BLaER1 treated with 17β-estradiol and CSF1 and Interleukin-3, amounts not matched to agents 10 nM and 100 nM (cell line): ENCODE measurements at regions not wholly inside any gene's neighbourhood (a gene's known extent, or its start where the extent isn't known, plus 50 kb on each side); places are given as distances from the start of the nearest gene placed in this dataset.
A peak's percentile ranks its signal among the peaks of the same experiment; 100 is the strongest.
"Not testable (repeated sequence)": the region's sequence is repeated elsewhere in the genome, so short reads cannot be mapped to it uniquely, and the experiment has no call there.

Source experiments
- H3K27ac ChIP-seq, 11 experiments: shearing (Covaris generic); formaldehyde crosslinking; 2 replicates each; pipeline ENCODE4 v1.8.1; 2022
- H3K27me3 ChIP-seq, 11 experiments: shearing (Covaris generic); formaldehyde crosslinking; 2 replicates each; pipeline ENCODE4 v1.8.1; 2022
- H3K36me3 ChIP-seq, 11 experiments: shearing (Covaris generic); formaldehyde crosslinking; 2 replicates each; pipeline ENCODE4 v1.8.1; 2022
- H3K4me1 ChIP-seq, 10 experiments: shearing (Covaris generic); formaldehyde crosslinking; 2 replicates each; pipeline ENCODE4 v1.8.1; 2022
- H3K4me2 ChIP-seq, 11 experiments: shearing (Covaris generic); formaldehyde crosslinking; 2 replicates each; pipeline ENCODE4 v1.8.1; 2022
- H3K4me3 ChIP-seq, 10 experiments: shearing (Covaris generic); formaldehyde crosslinking; 2 replicates each; pipeline ENCODE4 v1.8.1; 2022
- H3K9ac ChIP-seq, 11 experiments: shearing (Covaris generic); formaldehyde crosslinking; 2 replicates each; pipeline ENCODE4 v1.8.1; 2022
- H3K9me3 ChIP-seq, 11 experiments: shearing (Covaris generic); formaldehyde crosslinking; replicated peaks in 1 of 11; 2 replicates each; pipeline ENCODE4 v1.8.1; 2022
- H4K20me1 ChIP-seq, 11 experiments: shearing (Covaris generic); formaldehyde crosslinking; 2 replicates each; pipeline ENCODE4 v1.8.1; 2022
- Cebpa-rat ChIP-seq, 11 experiments: shearing (Covaris generic); IDR thresholded peaks; 2 replicates each; pipeline ENCODE4 v1.8.1; 2022

DNA sequence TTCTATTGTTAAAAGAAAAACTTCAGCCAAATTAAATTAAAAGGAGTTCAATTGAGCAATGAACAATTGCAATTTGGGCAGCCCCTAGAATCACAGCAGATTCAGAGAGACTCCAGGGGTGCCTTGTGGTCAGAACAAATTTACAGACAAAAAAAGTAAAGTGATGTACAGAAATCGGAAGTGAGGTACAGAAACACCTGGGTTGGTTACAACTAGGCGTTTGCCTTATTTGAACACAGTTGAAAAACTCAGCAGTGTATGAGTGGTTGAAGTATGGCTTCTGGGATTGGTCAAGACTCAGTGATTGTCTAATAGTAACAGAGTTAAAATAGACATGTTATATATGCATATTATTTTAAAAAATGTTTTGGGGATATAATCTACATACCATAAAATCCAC, 98.5 kb upstream of the ZSWIM2 start:
- no peak overlapping the region for H3K4me3 ChIP-seq
- H3K4me1 ChIP-seq, result peaks cover 0 to 27% (median 0%) of the 10 kb centered on the region in 10 experiments; a peak in 4 of 20 replicates
- no peaks in the 10 kb centered on the region for H4K20me1 ChIP-seq
- TF ChIP-seq Cebpa-rat (IDR thresholded peaks at IDR 0.05), result no peak
- no peaks in the 10 kb centered on the region for H3K27me3 ChIP-seq
- no peaks in the 10 kb centered on the region for H3K9me3 ChIP-seq
- no peak overlapping the region for H3K27ac ChIP-seq
- no peak overlapping the region for H3K9ac ChIP-seq
- H3K4me2 ChIP-seq, result no peak overlapping the region
- H3K36me3 ChIP-seq, result no peaks in the 10 kb centered on the region

- Histone ChIP-seq H3K36me3 (no peaks in the 10 kb centered on the region), H3K9me3 (no peaks in the 10 kb centered on the region), H3K9ac (no peak overlapping the region), H4K20me1 (no peaks in the 10 kb centered on the region), H3K27me3 (no peaks in the 10 kb centered on the region), H3K27ac (no peak overlapping the region), H3K4me2 (no peak overlapping the region), H3K4me1 (peaks cover 0 to 27% (median 0%) of the 10 kb centered on the region in 10 experiments; a peak in 4 of 20 replicates), H3K4me3 (no peak overlapping the region)
- TF ChIP-seq Cebpa-rat (IDR thresholded peaks at IDR 0.05), result no peak
Observed at GRCh38 chr2:186946896-186947467, 98.0 kb upstream of the ZSWIM2 start.

DNA sequence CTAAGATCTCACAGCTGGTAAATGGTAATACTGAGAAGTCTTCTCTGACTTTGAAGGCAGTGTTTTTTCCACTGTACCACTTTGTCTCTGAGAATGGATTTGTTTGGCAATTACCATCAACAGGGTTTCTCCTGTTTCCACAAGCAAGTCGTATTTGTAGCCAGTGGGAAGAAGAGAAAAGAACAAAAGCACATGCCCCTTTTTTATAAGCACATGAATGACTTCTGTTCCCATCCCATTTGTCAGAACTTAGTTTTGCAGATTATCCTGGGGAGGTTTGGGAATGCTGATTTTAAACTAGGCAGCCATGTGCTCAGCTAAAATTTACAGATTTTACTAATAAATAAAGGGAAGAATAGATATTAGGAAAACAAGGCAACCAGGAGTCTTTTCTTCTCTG, 92.9 kb upstream of the ZSWIM2 start:
- Histone ChIP-seq H3K4me2 (no peak overlapping the region), H3K9ac (no peak overlapping the region), H4K20me1 (no peaks in the 10 kb centered on the region), H3K4me1 (no peaks in the 10 kb centered on the region), H3K9me3 (no peaks in the 10 kb centered on the region), H3K27ac (no peak overlapping the region), H3K4me3 (no peak overlapping the region), H3K36me3 (no peaks in the 10 kb centered on the region), H3K27me3 (no peaks in the 10 kb centered on the region)
- no peak for TF ChIP-seq Cebpa-rat (IDR thresholded peaks at IDR 0.05)

- Histone ChIP-seq H3K36me3 (no peaks in the 10 kb centered on the region), H3K4me1 (no peaks in the 10 kb centered on the region), H3K4me2 (no peak overlapping the region), H3K27me3 (no peaks in the 10 kb centered on the region), H4K20me1 (no peaks in the 10 kb centered on the region), H3K9me3 (no peaks in the 10 kb centered on the region), H3K27ac (no peak overlapping the region), H3K9ac (no peak overlapping the region), H3K4me3 (no peak overlapping the region)
- TF ChIP-seq Cebpa-rat (IDR thresholded peaks at IDR 0.05), result no peak
Observed at GRCh38 chr2:186940463-186940862, 91.5 kb upstream of the ZSWIM2 start.

GRCh38 chr2:186934420-186934819, 85.5 kb upstream of the ZSWIM2 start:
- Histone ChIP-seq H3K4me2 (no peak overlapping the region), H3K4me1 (no peaks in the 10 kb centered on the region), H3K27me3 (no peaks in the 10 kb centered on the region), H3K9me3 (no peaks in the 10 kb centered on the region), H3K36me3 (no peaks in the 10 kb centered on the region), H3K9ac (no peak overlapping the region), H3K4me3 (no peak overlapping the region), H3K27ac (no peak overlapping the region), H4K20me1 (no peaks in the 10 kb centered on the region)
- TF ChIP-seq Cebpa-rat (IDR thresholded peaks at IDR 0.05), result no peak

DNA sequence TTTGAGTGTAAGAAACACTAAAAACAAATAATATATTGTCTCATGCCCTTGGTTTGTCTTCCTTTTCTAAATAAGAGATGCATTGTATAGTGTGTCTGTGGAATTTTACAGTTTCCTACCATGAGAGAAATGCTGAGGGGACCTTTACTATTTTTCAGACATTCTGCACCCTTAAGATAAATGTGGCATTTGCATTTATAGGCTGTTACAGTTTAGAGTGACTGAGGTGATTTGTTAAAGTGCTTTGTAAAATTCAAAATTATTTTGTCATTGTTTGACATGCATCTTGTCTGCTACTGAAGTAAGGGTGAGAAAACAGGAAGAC, 78.9 kb upstream of the ZSWIM2 start:
- Histone ChIP-seq H4K20me1 (no peaks in the 10 kb centered on the region), H3K4me3 (no peak overlapping the region), H3K9ac (no peak overlapping the region), H3K36me3 (no peaks in the 10 kb centered on the region), H3K27me3 (no peaks in the 10 kb centered on the region), H3K27ac (no peak overlapping the region), H3K4me1 (peaks cover 0 to 4% (median 0%) of the 10 kb centered on the region in 10 experiments; a peak in 5 of 20 replicates), H3K4me2 (no peak overlapping the region), H3K9me3 (no peaks in the 10 kb centered on the region)
- no peak for TF ChIP-seq Cebpa-rat (IDR thresholded peaks at IDR 0.05)

- Histone ChIP-seq H3K4me3 (no peak overlapping the region), H3K4me1 (peaks cover 0 to 4% (median 0%) of the 10 kb centered on the region in 10 experiments; a peak in 5 of 20 replicates), H3K9ac (no peak overlapping the region), H3K9me3 (no peaks in the 10 kb centered on the region), H3K36me3 (no peaks in the 10 kb centered on the region), H3K27ac (no peak overlapping the region), H4K20me1 (no peaks in the 10 kb centered on the region), H3K4me2 (no peak overlapping the region), H3K27me3 (no peaks in the 10 kb centered on the region)
- no peak for TF ChIP-seq Cebpa-rat (IDR thresholded peaks at IDR 0.05)
Observed at GRCh38 chr2:186927185-186927866, 78.4 kb upstream of the ZSWIM2 start.

GRCh38 chr2:186925514-186925913, 76.5 kb upstream of the ZSWIM2 start:
- H3K9ac ChIP-seq, result no peak overlapping the region
- H3K9me3 ChIP-seq, result no peaks in the 10 kb centered on the region
- no peak for TF ChIP-seq Cebpa-rat (IDR thresholded peaks at IDR 0.05)
- no peak overlapping the region for H3K27ac ChIP-seq
- H4K20me1 ChIP-seq, result no peaks in the 10 kb centered on the region
- H3K27me3 ChIP-seq, result no peaks in the 10 kb centered on the region
- H3K4me3 ChIP-seq, result no peak overlapping the region
- no peaks in the 10 kb centered on the region for H3K36me3 ChIP-seq
- H3K4me1 ChIP-seq, result peaks cover 0 to 4% (median 0%) of the 10 kb centered on the region in 10 experiments; a peak in 5 of 20 replicates
- peak overlapping the region in 3 of 11 experiments; percentile 12 to 44 (median 42); a peak in 3 of 22 replicates for H3K4me2 ChIP-seq

- not testable (repeated sequence) for H4K20me1 ChIP-seq, H3K4me2 ChIP-seq, H3K4me3 ChIP-seq, H3K27ac ChIP-seq, H3K27me3 ChIP-seq, H3K4me1 ChIP-seq, H3K9me3 ChIP-seq, H3K9ac ChIP-seq, H3K36me3 ChIP-seq
Observed at GRCh38 chr2:186922316-186922715, 73.3 kb upstream of the ZSWIM2 start.

DNA sequence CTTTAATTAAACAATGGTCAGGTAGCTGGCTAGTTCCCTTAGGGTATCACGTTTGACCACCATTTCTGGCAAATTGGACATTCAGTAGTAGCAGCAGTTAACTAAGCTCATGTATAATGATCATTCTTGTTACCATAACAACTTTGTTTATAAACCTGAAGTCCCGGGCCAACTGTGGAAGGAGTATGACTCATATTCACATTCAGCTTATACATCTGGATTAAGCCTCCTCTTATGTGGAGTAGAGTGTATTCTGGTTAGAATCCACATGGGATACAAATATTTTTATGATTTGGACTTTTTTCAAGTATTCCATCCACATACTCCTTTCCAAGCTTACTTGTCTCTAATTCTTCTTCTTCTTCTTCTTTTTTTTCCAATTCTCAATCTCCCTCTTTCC, 70.3 kb upstream of the ZSWIM2 start:
- H3K4me3 ChIP-seq, result no peak overlapping the region
- no peak for TF ChIP-seq Cebpa-rat (IDR thresholded peaks at IDR 0.05)
- no peaks in the 10 kb centered on the region for H3K9me3 ChIP-seq
- H3K4me2 ChIP-seq, result no peak overlapping the region
- no peak overlapping the region for H3K9ac ChIP-seq
- H3K27me3 ChIP-seq, result no peaks in the 10 kb centered on the region
- no peaks in the 10 kb centered on the region for H3K4me1 ChIP-seq
- H3K36me3 ChIP-seq, result no peaks in the 10 kb centered on the region
- H4K20me1 ChIP-seq, result no peaks in the 10 kb centered on the region
- H3K27ac ChIP-seq, result no peak overlapping the region
